ENCODE measurements at regions not wholly inside any gene's neighbourhood (a gene's known extent, or its start where the extent isn't known, plus 50 kb on each side); places are given as distances from the start of the nearest gene placed in this dataset.

DNA sequence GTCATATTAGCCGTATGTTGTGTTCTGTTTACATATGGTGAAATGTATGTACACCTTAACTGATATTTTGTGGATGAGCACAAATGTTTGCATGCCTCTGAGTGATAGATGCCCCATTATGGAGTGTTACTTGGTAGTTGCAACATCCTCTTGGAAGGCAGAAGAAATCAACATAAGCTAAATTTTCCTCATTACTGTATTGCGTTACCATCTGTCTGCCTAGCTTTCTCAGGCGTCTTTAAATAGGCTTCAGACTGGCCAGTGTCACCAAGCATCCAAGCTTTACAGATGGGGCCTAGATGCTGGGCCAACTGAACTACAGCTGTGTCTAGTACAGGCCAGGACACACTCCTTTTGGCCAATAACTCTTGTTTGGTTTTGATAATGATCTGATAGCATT is 250.6 kb downstream of the SAMD5 start:
- peak; percentile 28 for DNase-seq

DNA sequence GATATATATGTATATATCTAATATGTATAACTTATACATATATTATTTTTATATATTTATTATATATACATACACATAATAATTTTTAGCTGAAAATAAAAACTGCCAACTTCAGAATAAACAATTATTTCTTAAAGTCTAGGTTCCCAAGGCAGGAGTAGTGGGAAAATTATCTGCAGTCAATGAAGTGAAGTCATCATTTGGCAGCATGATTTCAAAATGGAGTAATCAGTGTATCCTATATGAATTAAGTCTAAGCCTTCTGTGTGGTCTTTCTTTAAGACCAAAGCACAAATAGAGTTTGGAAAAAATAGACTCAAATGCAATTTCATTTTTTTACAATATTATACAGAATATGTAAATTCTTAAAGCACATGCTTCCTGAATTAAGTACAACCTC is 251.0 kb downstream of the SAMD5 start:
- no peak for DNase-seq

DNA sequence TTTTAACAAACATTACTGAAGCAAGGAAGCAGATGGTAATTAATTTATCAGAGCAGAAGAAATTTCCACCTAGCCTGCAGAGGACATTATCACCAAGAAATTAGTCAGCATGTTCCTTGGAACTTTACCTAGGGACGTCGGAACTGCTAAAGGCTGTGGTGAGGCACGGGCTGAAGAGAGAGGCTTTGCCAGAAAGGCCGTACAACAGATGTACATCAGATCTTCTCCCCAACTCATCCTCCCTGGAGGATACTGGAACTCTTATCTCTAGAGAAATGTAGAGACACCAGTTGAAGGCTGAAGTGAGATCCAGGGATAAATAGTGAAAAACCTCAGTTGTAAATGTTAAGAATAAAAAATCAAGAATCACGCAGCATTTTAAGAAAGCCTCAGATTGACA is 257.1 kb downstream of the SAMD5 start:
- no peak for DNase-seq

DNA sequence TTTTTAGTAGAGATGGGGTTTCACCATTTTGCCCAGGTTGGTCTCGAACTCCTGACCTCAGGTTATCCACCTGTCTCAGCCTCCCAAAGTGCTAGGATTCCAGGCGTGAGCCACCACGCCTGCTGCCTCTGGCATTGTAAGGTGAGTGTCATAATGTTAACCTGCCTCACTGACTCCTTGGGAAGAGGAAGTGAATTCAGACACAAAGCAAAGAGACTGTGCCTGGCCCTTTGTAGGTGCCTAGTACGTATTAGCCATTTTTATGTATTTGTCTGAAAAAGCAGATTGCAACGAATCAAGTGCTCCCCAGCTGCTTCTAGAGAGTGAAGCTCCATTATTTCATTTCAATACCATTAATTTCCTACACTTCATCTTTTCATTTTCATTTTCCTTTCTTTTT is 260.5 kb downstream of the SAMD5 start:
- no peak for DNase-seq

DNA sequence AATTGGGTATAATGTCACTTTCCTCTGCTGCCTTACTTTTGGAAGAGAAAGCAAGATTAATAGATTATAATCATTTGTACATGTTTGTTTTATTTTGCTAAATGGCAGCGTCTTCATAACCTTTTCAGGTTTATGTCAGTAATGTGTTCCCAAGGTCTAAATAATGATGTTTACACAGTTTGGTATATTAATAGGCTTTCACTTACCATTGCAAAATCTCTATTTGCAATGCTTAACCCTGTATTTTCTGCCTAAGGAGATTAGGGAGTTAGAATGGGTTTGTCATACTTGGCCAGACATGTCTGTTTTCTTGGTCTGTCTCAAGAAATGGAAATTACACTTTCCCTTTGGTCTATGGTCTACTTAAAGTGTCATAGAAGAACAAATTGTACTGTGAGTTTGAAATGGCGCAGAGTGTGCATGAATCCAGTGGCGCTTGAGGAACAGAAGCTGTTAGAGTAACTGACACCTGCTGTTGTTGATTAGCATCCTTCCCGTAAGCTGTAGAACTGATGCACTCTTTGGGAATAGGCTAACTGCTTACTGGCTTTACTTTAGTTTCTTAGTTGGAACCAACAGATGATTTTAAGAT is 261.1 kb downstream of the SAMD5 start:
- DNase-seq: no peak

DNA sequence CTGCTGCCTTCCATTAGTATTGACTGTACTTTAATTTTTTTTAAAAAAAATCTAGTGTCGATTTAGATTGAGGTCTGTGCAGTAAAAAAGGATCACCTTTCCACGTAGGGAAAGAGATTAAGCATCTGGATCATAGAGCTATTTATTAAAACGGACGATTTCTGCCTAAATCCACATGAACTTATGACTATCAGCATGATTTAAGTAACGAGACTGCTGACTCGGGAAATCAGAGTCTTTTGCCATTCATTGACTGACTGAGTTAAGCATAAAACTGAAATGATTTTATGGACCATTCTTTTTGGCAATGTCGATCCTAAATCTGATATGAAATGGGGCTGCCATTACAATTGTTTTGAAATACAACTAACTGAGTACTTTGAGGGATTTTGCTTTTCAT is 261.7 kb downstream of the SAMD5 start:
- DNase-seq: no peak

DNA sequence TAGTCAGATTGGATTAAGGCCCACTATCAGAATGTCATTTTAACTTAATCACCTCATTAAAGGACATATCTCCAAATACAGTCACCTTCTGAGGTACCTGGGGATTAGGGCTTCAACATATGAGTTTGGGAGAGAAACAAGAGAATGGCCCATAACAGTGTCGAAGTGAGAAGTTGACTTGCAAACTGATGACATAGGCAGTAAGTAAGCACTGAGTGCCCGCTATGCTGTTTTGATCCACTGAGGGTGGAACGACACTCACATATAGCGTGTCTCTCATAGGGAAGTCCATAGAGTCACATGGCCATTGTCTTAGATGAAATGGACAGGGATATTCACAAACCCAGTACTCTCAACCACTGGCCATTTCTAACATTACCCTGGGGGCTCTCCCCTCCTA is 264.2 kb downstream of the SAMD5 start:
- no peak for DNase-seq

DNA sequence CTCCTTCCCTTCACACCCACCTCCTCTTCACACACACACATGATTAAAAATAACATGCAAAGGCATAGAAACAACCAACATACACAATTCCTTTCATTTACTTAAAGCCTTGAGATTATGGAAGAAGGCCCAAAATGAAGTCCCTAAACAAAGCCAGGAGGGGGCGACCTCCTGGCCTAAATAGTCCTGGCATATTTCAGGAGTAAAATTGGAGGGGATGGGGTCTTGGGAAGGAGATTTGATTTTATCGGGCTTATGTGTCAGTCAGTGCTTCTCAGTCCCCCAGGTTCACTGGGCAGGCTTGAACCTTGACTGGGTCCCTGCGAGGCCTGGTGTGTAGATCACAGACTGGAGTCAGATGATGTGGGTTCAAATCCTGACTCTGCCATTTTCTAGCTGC is 266.4 kb downstream of the SAMD5 start:
- no peak for DNase-seq

DNA sequence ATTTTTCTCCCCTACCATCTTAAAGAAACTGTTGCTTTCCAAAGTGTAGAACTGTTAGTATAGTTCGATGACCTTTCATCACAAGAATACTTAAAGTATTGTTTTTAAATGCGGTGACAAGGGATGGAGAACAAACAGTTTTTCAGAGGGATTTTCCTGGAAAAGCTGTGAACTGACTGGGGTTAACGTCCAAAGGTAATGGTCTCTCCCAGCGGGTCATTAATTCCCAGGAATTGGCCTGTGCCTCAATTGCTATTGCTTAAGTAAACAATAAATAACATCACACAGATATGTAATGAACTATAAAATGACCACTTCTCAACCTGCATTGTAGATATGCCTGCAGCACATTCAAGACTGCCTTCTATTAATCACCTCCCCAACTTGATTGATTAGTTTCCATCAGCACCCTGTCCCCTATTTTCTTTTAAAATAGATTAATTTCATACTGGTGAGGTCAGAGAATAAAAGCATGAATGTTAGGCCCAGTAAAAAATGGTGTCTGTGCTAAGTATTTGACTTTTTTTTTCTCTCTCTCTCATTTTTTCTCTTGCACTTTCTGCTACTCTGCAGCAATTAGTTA is 268.2 kb downstream of the SAMD5 start:
- DNase-seq: no peak

DNA sequence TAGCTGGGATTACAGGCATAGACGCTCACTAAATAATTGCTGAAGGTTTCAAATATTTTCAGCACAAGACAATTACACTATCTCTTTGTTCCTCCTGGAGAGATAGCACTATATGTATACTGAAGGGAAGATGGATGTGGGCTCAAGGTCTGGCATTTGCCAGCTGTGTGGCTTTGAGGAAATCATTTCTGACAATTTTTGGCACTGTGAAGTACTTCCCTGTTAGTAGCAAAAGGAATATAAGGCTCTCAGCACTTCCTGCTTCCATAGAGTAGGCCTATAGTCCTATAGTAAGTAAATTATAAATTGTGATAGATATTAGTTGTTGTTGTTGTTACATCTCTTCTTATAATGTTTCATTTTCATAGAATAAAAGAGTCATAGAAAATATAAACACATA is 271.1 kb downstream of the SAMD5 start:
- no peak for DNase-seq

DNA sequence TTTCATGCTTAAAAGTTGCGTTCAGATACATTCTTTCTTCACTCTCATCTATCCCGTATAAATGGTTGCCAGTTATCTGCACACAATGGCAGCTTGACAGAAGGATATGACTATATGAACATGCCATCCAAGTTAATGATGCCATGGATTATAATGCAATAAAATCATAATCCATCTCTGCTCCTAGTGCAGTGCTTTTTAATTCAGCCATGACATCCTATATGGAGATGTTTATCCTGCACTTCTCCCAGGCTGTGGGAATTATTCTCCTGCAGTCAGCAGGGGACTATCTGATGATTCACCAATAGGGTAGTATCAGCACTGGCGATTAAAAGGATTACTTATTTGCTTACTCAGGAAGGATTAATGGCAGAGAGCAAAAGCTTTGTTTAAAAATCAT is 273.8 kb downstream of the SAMD5 start:
- DNase-seq: peak; percentile 61

DNA sequence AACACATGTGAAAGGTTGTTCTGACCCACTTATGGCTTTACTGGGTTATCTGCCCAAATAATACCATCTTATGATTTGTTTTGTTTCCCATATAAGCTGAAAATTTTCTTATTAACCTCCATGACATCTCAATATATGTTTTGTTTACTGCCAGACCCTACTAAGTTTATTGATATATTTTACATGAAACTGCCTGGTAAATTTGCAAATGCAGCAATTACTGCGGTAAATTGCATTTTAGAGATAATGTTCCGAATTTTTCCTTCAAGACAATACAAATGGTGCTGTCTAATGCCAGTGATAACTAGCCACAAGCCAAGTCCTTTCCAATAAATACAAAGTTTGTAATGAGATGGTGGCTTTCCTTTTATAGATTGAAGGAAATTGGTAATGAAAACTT is 275.9 kb downstream of the SAMD5 start:
- DNase-seq: no peak

DNA sequence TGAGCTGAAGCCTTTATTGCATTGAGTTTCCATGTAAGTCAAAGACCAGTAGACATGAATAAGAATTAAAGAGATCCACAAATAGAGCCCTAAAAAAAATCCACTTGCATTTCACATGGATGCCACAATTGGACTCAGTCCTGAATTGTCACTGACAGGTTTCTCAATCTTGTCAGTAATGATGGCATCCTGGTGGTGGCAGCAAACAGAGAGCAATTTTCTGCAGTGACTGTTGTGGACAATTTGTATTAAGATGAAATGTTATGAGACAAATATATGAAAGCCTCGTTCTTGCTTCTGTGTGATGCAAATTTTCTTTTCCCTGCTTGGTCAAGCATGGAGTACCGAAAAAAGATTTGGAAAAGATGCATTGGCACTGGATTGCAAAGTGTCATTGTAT is 278.9 kb downstream of the SAMD5 start:
- no peak for DNase-seq

DNA sequence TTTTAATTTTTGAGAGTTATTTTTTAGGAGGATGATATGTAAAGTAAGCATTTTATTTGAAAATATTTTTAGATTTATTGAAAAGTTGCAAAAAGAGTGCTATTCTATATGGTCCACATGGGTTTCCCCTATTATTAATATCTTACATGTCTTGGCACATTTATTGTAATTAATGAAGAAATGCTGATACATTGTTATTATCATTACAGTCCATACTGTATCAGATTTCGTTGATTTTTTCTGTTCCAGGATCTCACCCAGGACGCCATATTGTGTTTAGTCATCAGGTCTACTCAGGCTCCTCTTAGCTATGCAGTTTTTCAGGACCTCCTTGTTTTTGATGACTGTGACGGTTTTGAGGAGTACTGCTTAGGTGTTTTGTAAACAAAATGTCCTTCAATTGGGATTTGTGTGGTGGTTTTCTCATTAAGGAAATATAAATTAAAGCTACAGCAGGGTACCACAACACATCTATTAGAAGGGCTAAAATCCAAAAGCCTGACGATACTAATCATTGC is 281.0 kb downstream of the SAMD5 start:
- DNase-seq: no peak

DNA sequence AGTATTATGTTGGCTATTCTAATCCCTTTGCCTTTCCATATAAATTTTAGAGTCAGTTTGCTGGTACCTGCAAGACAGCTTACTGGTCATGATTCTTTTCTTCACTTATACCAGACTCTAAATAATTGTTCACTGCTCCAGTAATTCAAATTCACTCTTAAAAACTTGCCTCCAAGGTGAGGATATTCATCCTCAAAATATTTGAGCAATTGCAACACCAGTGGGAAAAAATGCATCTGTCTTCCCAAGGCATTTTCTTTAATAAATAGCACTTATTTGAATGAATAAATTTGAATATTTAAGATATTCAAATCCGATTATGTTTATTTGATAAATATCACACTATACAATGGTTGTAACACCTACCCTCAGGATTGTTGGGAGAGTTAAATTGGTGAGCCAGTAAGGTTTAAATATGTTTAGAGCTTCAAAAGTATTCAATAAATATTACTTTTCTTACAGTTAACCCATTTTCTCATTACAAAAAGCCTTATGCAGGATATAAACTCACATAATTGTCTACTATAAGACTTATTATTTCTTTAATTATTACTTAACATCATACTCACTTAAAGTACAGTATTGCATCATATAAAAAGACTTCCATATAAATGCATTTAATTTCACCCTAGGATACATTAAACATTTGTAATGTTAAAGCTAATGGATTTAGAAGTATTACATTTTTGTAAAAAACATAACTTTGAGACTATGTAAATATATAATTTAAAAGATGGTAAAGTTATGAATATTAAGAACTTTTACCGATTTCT is 285.6 kb downstream of the SAMD5 start:
- peak; percentile 8 for DNase-seq

DNA sequence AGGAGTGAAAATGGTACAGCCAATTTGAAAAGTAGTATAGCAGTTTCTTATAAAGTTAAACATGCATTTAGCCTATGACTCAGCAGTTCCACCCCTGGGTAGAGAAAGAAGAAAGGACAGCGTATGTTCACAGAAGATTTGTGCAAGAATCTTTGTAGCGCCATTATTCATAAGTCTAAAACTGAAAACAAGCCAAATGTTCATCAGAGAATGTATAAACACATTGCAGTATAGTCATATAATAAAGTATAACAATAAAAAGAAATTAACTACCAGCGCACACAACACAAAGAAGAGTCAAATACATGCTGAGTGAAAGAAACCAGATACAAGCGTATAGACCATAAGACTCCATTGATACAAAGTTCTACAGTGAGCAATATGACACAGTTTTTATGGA is 294.0 kb downstream of the SAMD5 start:
- peak; percentile 34 for DNase-seq

DNA sequence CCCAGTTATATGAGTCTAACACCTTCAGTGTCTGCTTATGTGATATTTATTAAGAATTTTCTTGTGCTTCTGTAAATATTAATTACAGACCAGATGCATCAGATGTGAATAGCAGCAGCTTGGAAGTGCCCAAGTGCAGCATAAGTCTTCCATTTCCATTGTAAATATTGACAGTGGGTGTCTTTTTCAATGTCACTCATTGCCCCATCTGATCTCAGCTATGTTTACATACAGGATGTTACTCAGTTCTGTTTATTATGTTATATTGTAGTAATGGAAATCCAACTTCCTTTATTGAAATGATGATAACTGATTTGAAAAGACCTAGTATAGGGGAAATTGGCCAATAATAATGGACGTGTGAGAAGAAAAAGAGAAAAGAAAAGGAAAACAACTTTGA is 296.7 kb downstream of the SAMD5 start:
- no peak for DNase-seq

DNA sequence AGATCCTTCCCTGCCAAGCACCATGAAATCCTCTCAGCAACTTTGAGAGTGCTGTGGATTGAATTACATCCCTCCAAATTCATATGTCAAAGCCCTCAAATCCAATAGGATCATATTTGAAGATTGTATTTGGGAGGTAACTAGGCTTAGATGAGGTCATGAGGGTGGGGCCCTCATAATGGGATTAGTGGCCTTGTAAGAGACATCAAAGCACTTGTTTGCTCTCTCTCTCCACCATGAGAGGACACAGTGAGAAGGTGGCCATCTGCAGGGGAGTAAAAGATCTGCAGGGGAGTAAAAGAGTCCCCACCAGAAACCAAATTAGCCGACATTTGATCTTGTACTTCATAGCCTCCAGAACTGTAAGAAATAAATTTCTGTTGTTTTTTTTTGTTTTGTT is 298.2 kb downstream of the SAMD5 start:
- DNase-seq: no peak

DNA sequence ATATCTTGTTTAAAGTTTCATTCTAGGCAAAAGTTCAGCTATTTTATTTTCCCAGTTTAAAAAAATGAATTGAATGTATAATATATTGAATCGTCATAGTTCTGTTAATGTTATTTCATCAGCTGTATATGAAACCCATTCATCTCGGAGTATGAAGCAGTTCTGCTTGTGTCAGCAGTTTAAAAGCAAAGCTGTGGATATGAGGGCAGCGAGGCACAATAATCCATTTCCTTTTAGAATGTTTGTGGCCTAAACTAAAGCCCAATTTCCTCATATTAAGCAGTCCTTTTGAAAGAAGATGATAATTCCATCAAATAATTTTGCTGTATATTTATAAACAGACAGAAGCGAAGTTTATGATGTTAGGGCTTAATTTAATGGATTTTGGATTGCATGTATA is 300.1 kb downstream of the SAMD5 start:
- DNase-seq: no peak

DNA sequence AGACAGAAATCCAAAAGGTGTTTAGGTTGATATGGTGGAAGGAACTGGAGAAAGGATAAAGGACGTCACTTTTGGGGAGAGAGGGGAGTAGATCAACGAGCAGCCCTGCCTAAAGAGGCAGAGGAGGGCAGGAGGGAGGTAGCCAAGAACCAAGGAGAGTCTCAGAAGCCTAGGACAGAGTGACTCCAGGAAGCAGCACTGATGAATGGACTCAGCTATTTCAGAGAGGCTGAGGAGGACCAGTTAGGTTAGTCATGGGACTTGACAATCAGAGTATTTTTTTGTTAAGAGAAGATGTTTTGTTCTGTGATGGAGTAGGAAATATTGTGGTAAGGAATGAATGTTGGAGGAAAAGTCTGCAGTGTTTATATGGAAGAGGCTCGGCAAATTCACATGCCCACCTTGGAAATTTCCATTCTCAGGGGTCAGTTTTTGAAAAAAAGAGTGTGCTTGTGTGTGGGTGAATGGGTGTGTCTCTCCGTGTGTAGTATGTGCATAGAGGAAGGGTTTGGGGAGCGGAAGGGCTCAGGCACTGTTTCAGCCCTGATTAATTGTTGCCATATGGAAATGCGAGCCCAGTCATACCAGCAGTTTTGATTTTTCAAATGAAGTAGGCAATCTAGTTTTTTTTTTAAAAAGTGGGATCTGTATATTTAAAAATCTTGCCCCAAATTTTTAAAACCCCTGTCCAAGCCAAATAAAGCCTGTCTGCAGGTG is 303.6 kb downstream of the SAMD5 start:
- DNase-seq: no peak

DNA sequence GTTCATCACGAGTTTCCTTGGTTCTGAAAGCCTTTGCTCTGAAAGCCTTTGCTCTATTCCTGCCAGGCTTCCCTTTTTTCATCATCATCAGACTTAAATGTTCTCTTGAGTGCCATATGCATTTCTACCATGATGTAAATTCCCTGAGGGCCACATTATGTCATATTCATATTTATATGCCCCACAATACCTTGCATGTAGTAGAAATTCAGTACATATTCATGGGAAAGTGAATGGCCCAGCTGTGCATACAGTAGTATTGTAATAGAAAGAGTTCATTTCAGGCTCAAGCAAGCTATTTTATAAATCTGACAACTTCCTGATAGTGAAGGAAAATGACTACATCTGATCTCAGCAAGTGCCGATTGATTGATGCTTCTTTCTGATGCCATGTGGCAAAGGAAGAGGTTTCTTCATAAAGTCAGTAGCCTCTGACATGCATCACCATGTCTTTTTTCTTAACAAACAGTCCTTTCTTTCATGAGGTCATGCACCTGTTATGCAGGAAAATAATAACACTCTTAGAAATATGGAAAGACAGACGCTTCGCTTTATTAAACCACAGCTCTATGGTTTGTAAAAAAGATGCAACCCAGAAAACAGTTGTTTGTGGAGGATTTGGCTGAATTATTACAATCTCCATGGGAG is 308.7 kb downstream of the SAMD5 start:
- no peak for DNase-seq

DNA sequence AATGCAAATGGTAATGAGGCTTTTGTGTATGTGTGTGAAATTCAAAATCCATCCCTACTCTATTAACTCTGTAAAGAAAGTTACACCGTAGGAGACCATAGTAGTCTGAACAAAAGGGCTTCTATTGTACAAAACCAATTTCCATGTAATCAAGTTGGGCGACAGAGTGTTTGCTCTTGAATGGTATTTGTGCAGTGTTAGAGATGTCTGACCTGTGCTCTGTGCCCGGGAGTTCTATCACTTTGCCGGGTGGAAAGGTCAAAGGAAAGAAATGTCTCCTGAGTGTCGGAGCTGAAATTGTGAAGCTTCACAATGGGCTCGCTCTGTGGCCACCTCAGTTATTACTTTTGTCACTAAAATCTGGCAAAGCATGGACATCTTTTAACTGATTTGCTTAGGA is 312.0 kb downstream of the SAMD5 start:
- DNase-seq: no peak
